ENCODE measurements at regions not wholly inside any gene's neighbourhood (a gene's known extent, or its start where the extent isn't known, plus 50 kb on each side); places are given as distances from the start of the nearest gene placed in this dataset.
"Not testable (repeated sequence)": the region's sequence is repeated elsewhere in the genome, so short reads cannot be mapped to it uniquely, and the experiment has no call there.

GRCh38 chr4:62434921-62435320, 1234.8 kb downstream of the ADGRL3 start (continued):
- TF ChIP-seq ZNF462 (CRISPR knock-in tag; IDR thresholded peaks at IDR 0.05), result no peak
- TF ChIP-seq ZNF114 (CRISPR knock-in tag; IDR thresholded peaks at IDR 0.05), result no peak
- TF ChIP-seq CREB1 (CRISPR knock-in tag; IDR thresholded peaks at IDR 0.05; ENCODE audit: low read depth), result no peak
- no peak for TF ChIP-seq EZH2 (IDR thresholded peaks at IDR 0.05; ENCODE audit: low read depth, unreplicated experiment)

- H4K20me1 ChIP-seq (replicated peaks; ENCODE audit: insufficient read depth); H3K4me3 ChIP-seq; H3K4me2 ChIP-seq; H3F3A ChIP-seq (replicated peaks; ENCODE audit: low read depth); DNase-seq (ENCODE audit: low spot score); H3K27ac ChIP-seq (ENCODE audit: low read depth); H3K4me1 Mint-ChIP-seq; H3K27me3 ChIP-seq (ENCODE audit: insufficient read depth); H3K27ac Mint-ChIP-seq; H3K4me1 ChIP-seq (ENCODE audit: insufficient read depth); H3K79me2 ChIP-seq (replicated peaks; ENCODE audit: insufficient read depth); ATAC-seq; H3K9me2 ChIP-seq (ENCODE audit: insufficient read depth); H3K4me3 Mint-ChIP-seq; H3K27me3 Mint-ChIP-seq (ENCODE audit: insufficient read depth, low read depth, poor library complexity); H3K36me3 ChIP-seq (ENCODE audit: insufficient read depth): not testable (repeated sequence)
- Mint-ChIP-seq H3K36me3 (ENCODE audit: low read depth) (peaks cover 15% of the 10 kb centered on the region; the same call in 2 of the 3 replicates), H3K9me3 (peaks cover 27% of the 10 kb centered on the region)
- H2AFZ ChIP-seq, result peak overlapping the region; percentile 4; the same call in 1 of the 2 replicates
These were observed 1231.5 kb downstream of the ADGRL3 start for GRCh38 chr4:62431513-62432231.
